Gastroesophageal sphincter (tissue), 3 donors: ENCODE measurements at regions not wholly inside any gene's neighbourhood (a gene's known extent, or its start where the extent isn't known, plus 50 kb on each side); places are given as distances from the start of the nearest gene placed in this dataset.

Experiments
- CTCF ChIP-seq, 4 experiments: fragments of 200-600 bp in 2 of 4; fragments of 450-650 bp in 2 of 4; sonication (generic) in 1 of 4; IDR thresholded peaks; one replicate each; pipeline ENCODE4 v1.5.1; 2017 to 2019; ENCODE audit warnings: antibody characterized with exemption in 4 of 4, mild to moderate bottlenecking in 2 of 4, moderate library complexity in 2 of 4
- EP300 ChIP-seq: sonication (generic); formaldehyde crosslinking; IDR thresholded peaks from one replicate; pipeline ENCODE4 v1.6.1; 2017; ENCODE audit warnings: antibody characterized with exemption, mild to moderate bottlenecking
- POLR2A ChIP-seq, 2 donors: fragments of 450-650 bp; IDR thresholded peaks; one replicate each; pipeline ENCODE4 v1.6.1; 2017; ENCODE audit warnings: antibody characterized with exemption in 2 of 2, mild to moderate bottlenecking in 2 of 2, moderate library complexity in 1 of 2
- POLR2AphosphoS5 ChIP-seq: sonication (generic); formaldehyde crosslinking; IDR thresholded peaks from one replicate; pipeline ENCODE4 v1.6.1; 2017; ENCODE audit warnings: antibody characterized with exemption

GRCh38 chr14:89065879-89066278, 241.4 kb downstream of the TTC8 start:
- TF ChIP-seq POLR2A (IDR thresholded peaks at IDR 0.05), result no peak
- no peak for TF ChIP-seq CTCF (IDR thresholded peaks at IDR 0.05)
- no peak for TF ChIP-seq EP300
- TF ChIP-seq POLR2AphosphoS5, result no peak
